Aorta (tissue), 5 donors: ENCODE measurements at regions not wholly inside any gene's neighbourhood (a gene's known extent, or its start where the extent isn't known, plus 50 kb on each side); places are given as distances from the start of the nearest gene placed in this dataset.

Experiments
- ATAC-seq: fragments of 200-7000 bp; cut with Tn5 transposase; one replicate; pipeline ENCODE4 v1.9.1; 2022; ENCODE audit warnings: moderate library complexity; ENCODE audit not compliant: low FRiP score
- DNase-seq, 2 donors: peaks; one replicate each; pipeline ENCODE4 v3.0.0-alpha.2; 2020
- H3K27ac ChIP-seq, 2 donors: one replicate each; pipeline ENCODE4 v1.5.1; 2013; ENCODE audit warnings: low read length in 2 of 2, mild to moderate bottlenecking in 2 of 2, moderate library complexity in 2 of 2, control low read depth in 1 of 2, inconsistent platforms in 1 of 2, low read depth in 1 of 2
- H3K27me3 ChIP-seq, 2 donors: one replicate each; pipeline ENCODE4 v1.6.1; 2013; ENCODE audit warnings: control low read depth in 1 of 2, low read length in 1 of 2, mild to moderate bottlenecking in 1 of 2, moderate library complexity in 1 of 2; ENCODE audit not compliant: insufficient read depth in 2 of 2, control insufficient read depth in 1 of 2
- H3K36me3 ChIP-seq, 2 donors: one replicate each; pipeline ENCODE4 v1.6.1; 2013; ENCODE audit warnings: control low read depth in 1 of 2, low read length in 1 of 2, mild to moderate bottlenecking in 1 of 2; ENCODE audit not compliant: insufficient read depth in 2 of 2, control insufficient read depth in 1 of 2
- H3K4me1 ChIP-seq, 2 donors: one replicate each; pipeline ENCODE4 v1.6.1; 2013; ENCODE audit warnings: low read length in 2 of 2, control low read depth in 1 of 2, mild to moderate bottlenecking in 1 of 2, moderate library complexity in 1 of 2; ENCODE audit not compliant: insufficient read depth in 2 of 2, control insufficient read depth in 1 of 2
- H3K4me3 ChIP-seq, 2 donors: one replicate each; pipeline ENCODE4 v1.5.1; 2013; ENCODE audit warnings: low read length in 2 of 2, control low read depth in 1 of 2, mild to moderate bottlenecking in 1 of 2
- H3K9me3 ChIP-seq: one replicate; pipeline ENCODE4 v1.6.1; 2013; ENCODE audit warnings: mild to moderate bottlenecking, low read length; ENCODE audit not compliant: control insufficient read depth
- WGBS, 2 donors: extraction: QIAGEN DNeasy Blood & Tissue Kit; methylation state at CpG; one replicate each; pipeline ENCODE4 v1.1.7; 2013; 5-methylcytosine and 5-hydroxymethylcytosine counted together
- intact Hi-C, 2 donors: fragments of 100-400 bp; cut with DNase I; formaldehyde crosslinking; loops; one replicate each; pipeline versions ENCODE4 v1.14.2 to v1.15.0; 2022
- donor health status: healthy with polysubstance abuse.
- donor health status: Bipolar disorder and iron deficiency.
- donor health status: DM: no; HTN: no; CAD: no.
- donor health status: DM: no; HTN: no; CAD: no.
- donor health status: DM: yes; HTN: yes; CAD: no.

- DNase-seq (no peak), ATAC-seq (no peak)
- no peaks in the 10 kb centered on the region for H3K4me1 ChIP-seq
- H3K27ac ChIP-seq = no peak overlapping the region
- intact Hi-C loops = no loop called here
- no peaks in the 10 kb centered on the region for H3K9me3 ChIP-seq
- H3K36me3 ChIP-seq = no peaks in the 10 kb centered on the region
- 89 to 92% methylated on average over 8 of the region's 8 CpGs for WGBS, 2 donors
- H3K4me3 ChIP-seq = no peak overlapping the region
- no peaks in the 10 kb centered on the region for H3K27me3 ChIP-seq
These were observed 340.8 kb downstream of the CTTN start for GRCh38 chr11:70739091-70739490.

GRCh38 chr11:70739811-70740487 is 341.6 kb downstream of the CTTN start:
- H3K4me3 ChIP-seq = no peak overlapping the region
- intact Hi-C loops = no loop called here
- peak in 1 of 2 donors; percentile 31 for DNase-seq
- ATAC-seq = no peak
- H3K27ac ChIP-seq = no peak overlapping the region
- H3K36me3 ChIP-seq = no peaks in the 10 kb centered on the region
- no peaks in the 10 kb centered on the region for H3K27me3 ChIP-seq
- no peaks in the 10 kb centered on the region for H3K9me3 ChIP-seq
- WGBS, 2 donors = 63 to 72% methylated on average over 20 of the region's 20 CpGs
- H3K4me1 ChIP-seq = no peaks in the 10 kb centered on the region

- Histone ChIP-seq H3K27me3 (no peaks in the 10 kb centered on the region), H3K36me3 (no peaks in the 10 kb centered on the region), H3K4me3 (no peak overlapping the region), H3K9me3 (no peaks in the 10 kb centered on the region), H3K27ac (no peak overlapping the region), H3K4me1 (no peaks in the 10 kb centered on the region)
- intact Hi-C loops = no loop called here
- 32 to 33% methylated on average over 6 of the region's 6 CpGs for WGBS, 2 donors
- peak in 1 of 2 donors; percentile 8 for DNase-seq
- ATAC-seq = no peak
These were observed 342.1 kb downstream of the CTTN start for GRCh38 chr11:70740488-70740851.

- intact Hi-C loops = no loop called here
- Histone ChIP-seq H3K36me3 (no peaks in the 10 kb centered on the region), H3K27ac (no peak overlapping the region), H3K4me1 (no peaks in the 10 kb centered on the region), H3K9me3 (no peaks in the 10 kb centered on the region), H3K27me3 (no peaks in the 10 kb centered on the region), H3K4me3 (no peak overlapping the region)
- 88 to 94% methylated on average over 3 of the region's 3 CpGs for whole genome bisulfite sequencing, 2 donors
- DNase-seq = no peak
- ATAC-seq = no peak
These were observed 342.8 kb downstream of the CTTN start for GRCh38 chr11:70741085-70741484.

- no peaks in the 10 kb centered on the region for H3K36me3 ChIP-seq
- DNase-seq = peak in 1 of 2 donors; percentile 65
- 23 to 25% methylated on average over 27 of the region's 27 CpGs for WGBS, 2 donors
These were observed 344.4 kb downstream of the CTTN start for GRCh38 chr11:70742553-70743291.

DNA sequence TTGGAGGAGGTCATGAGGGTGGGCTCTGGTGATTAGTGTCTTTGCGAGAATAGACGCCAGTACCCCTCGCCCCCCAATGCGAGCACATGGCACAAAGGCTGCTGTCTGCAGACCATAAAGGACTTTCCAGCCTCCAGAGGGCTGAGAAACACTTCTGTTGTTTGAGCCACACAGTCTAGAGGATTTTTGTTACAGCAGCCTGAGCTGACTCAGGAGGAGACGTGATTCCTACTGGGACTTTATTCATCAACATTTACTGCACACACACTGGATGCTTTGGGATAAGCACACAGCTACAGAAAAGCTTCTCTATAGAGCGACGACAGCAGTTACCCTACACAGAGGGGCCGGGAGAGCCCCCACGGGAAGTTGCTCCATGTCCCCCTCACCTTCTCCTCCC is 345.0 kb downstream of the CTTN start:
- DNase-seq = no peak
- intact Hi-C loops = no loop called here
- no peak for ATAC-seq
- Histone ChIP-seq H3K9me3 (no peaks in the 10 kb centered on the region), H3K36me3 (no peaks in the 10 kb centered on the region), H3K4me1 (no peaks in the 10 kb centered on the region), H3K27ac (no peak overlapping the region), H3K27me3 (no peaks in the 10 kb centered on the region), H3K4me3 (no peak overlapping the region)
- WGBS, 2 donors = 68 to 76% methylated on average over 9 of the region's 9 CpGs

More at GRCh38 chr11:70742553-70743291, 344.4 kb downstream of the CTTN start:
- intact Hi-C loops = no loop called here
- no peak for ATAC-seq
- no peak overlapping the region for H3K27ac ChIP-seq
- no peaks in the 10 kb centered on the region for H3K4me1 ChIP-seq
- H3K9me3 ChIP-seq = no peaks in the 10 kb centered on the region
- no peaks in the 10 kb centered on the region for H3K27me3 ChIP-seq
- H3K4me3 ChIP-seq = no peak overlapping the region

GRCh38 chr11:70743941-70744351 is 345.6 kb downstream of the CTTN start:
- no peak overlapping the region for H3K27ac ChIP-seq
- no peak overlapping the region for H3K4me3 ChIP-seq
- ATAC-seq = no peak
- 77 to 81% methylated on average over 9 of the region's 9 CpGs for WGBS, 2 donors
- no peaks in the 10 kb centered on the region for H3K4me1 ChIP-seq
- H3K27me3 ChIP-seq = no peaks in the 10 kb centered on the region
- H3K9me3 ChIP-seq = peaks cover under 1% of the 10 kb centered on the region
- peak in 1 of 2 donors; percentile 68 for DNase-seq
- intact Hi-C loops = no loop called here
- no peaks in the 10 kb centered on the region for H3K36me3 ChIP-seq

GRCh38 chr11:70744396-70745185 is 346.3 kb downstream of the CTTN start:
- Histone ChIP-seq H3K27ac (no peak overlapping the region), H3K36me3 (no peaks in the 10 kb centered on the region), H3K9me3 (peaks cover 2% of the 10 kb centered on the region), H3K27me3 (no peaks in the 10 kb centered on the region), H3K4me3 (no peak overlapping the region), H3K4me1 (no peaks in the 10 kb centered on the region)
- ATAC-seq (no peak), DNase-seq (peak in 1 of 2 donors; percentile 61)
- 84 to 86% methylated on average over 17 of the region's 17 CpGs for WGBS, 2 donors
- intact Hi-C loops = no loop called here
